H1 (cell line): ENCODE measurements at regions not wholly inside any gene's neighbourhood (a gene's known extent, or its start where the extent isn't known, plus 50 kb on each side); places are given as distances from the start of the nearest gene placed in this dataset.

Experiments
- CTCF ChIA-PET: fragments of 300-600 bp; sonication (Branson Sonifier 250); formaldehyde crosslinking; loops from one replicate; lab custom pipeline; 2021; ENCODE audit not compliant: partially characterized antibody; lab: Charles Lee
- POLR2A ChIA-PET: fragments of 300-600 bp; sonication (Branson Sonifier 250); formaldehyde crosslinking; loops from one replicate; lab custom pipeline; 2021; ENCODE audit warnings: inconsistent platforms; ENCODE audit not compliant: partially characterized antibody; lab: Charles Lee
- DNase-seq, 2 experiments: peaks; one replicate each; pipeline versions ENCODE4 v3.0.0 to v3.0.0-alpha.2; 2010 to 2022; ENCODE audit warnings: low spot score in 2 of 2, low read depth in 1 of 2, mixed read lengths in 1 of 2
- FAIRE-seq: peaks from 2 replicates; lab custom pipeline; 2011; peaks lifted over from hg19 to GRCh38; lab: Jason Lieb, UNC
- H2AFZ ChIP-seq: 2 replicates; pipeline ENCODE4 v1.8.1; 2012; ENCODE audit warnings: low read length, inconsistent platforms
- H2AK5ac ChIP-seq: 2 replicates; pipeline ENCODE4 v1.6.1; 2013; ENCODE audit warnings: low read depth, low read length
- H2BK120ac ChIP-seq: replicated peaks from 2 replicates; pipeline ENCODE3; 2013; ENCODE audit warnings: low read depth, low read length, inconsistent platforms
- H2BK12ac ChIP-seq: 2 replicates; pipeline ENCODE4 v1.6.1; 2013; ENCODE audit warnings: low read depth, low read length
- H2BK15ac ChIP-seq: 2 replicates; pipeline ENCODE4 v1.6.1; 2013; ENCODE audit warnings: low read length
- H2BK20ac ChIP-seq: 2 replicates; pipeline ENCODE4 v1.6.1; 2013; ENCODE audit warnings: low read length
- H2BK5ac ChIP-seq: 2 replicates; pipeline ENCODE4 v1.6.1; 2013; ENCODE audit warnings: low read depth, low read length
- H3K14ac ChIP-seq: 2 replicates; pipeline ENCODE4 v1.6.1; 2013; ENCODE audit warnings: inconsistent platforms; ENCODE audit not compliant: insufficient read length
- H3K18ac ChIP-seq: 2 replicates; pipeline ENCODE4 v1.6.1; 2013; ENCODE audit warnings: low read length; ENCODE audit errors: extremely low read depth
- H3K23ac ChIP-seq: 2 replicates; pipeline ENCODE4 v1.6.1; 2013; ENCODE audit warnings: inconsistent platforms; ENCODE audit not compliant: insufficient read length
- H3K23me2 ChIP-seq: 2 replicates; pipeline ENCODE4 v1.6.1; 2013; ENCODE audit warnings: low read depth, low read length
- H3K27ac ChIP-seq: 2 replicates; pipeline ENCODE4 v1.6.1; 2011; ENCODE audit warnings: low read depth, low read length, inconsistent platforms
- H3K27me3 ChIP-seq, 4 experiments: replicated peaks in 1 of 4; 1 replicate in 1 of 4; 2 replicates in 3 of 4; pipeline versions ENCODE4 v1.6.1 to v1.8.1; 2011 to 2013; ENCODE audit warnings: low read length in 3 of 4, mild to moderate bottlenecking in 3 of 4, inconsistent platforms in 2 of 4, mixed read lengths in 2 of 4, moderate library complexity in 1 of 4; ENCODE audit not compliant: control insufficient read depth in 3 of 4, insufficient read depth in 3 of 4; ENCODE audit errors: extremely low read depth in 1 of 4
- H3K36me3 ChIP-seq, 4 experiments: 2 replicates each; pipeline versions ENCODE4 v1.6.1 to v1.8.1; 2011 to 2013; ENCODE audit warnings: mild to moderate bottlenecking in 4 of 4, low read length in 3 of 4, moderate library complexity in 2 of 4, control low read depth in 1 of 4, inconsistent platforms in 1 of 4; ENCODE audit not compliant: insufficient read depth in 4 of 4, control insufficient read depth in 2 of 4
- H3K4ac ChIP-seq: replicated peaks from 2 replicates; pipeline ENCODE3; 2013; ENCODE audit warnings: low read length, low read depth, mixed read lengths, inconsistent platforms; ENCODE audit not compliant: insufficient read length
- H3K4me1 ChIP-seq, 4 experiments: replicated peaks in 1 of 4; 1 replicate in 1 of 4; 2 replicates in 3 of 4; pipeline versions ENCODE4 v1.6.1 to v1.8.1; 2011 to 2013; ENCODE audit warnings: low read length in 3 of 4, inconsistent platforms in 2 of 4, mixed read lengths in 1 of 4; ENCODE audit not compliant: insufficient read depth in 4 of 4, control insufficient read depth in 3 of 4
- H3K4me2 ChIP-seq, 2 experiments: 2 replicates each; pipeline versions ENCODE4 v1.6.1 to v1.8.1; 2011 to 2013; ENCODE audit warnings: low read depth in 2 of 2, low read length in 2 of 2, control low read depth in 1 of 2, inconsistent platforms in 1 of 2, mild to moderate bottlenecking in 1 of 2; ENCODE audit not compliant: insufficient read depth in 1 of 2
- H3K4me3 ChIP-seq, 4 experiments: fragments of 200-600, 300-600 bp in 1 of 4; sonication (generic), shearing (Covaris generic), sonication (Bioruptor Twin) in 1 of 4; 2 replicates each; pipeline versions ENCODE4 v1.5.1 to v1.8.1; 2011 to 2016; ENCODE audit warnings: low read length in 4 of 4, low read depth in 3 of 4, control low read depth in 2 of 4, inconsistent platforms in 2 of 4, mild to moderate bottlenecking in 2 of 4, mixed read lengths in 1 of 4, moderate library complexity in 1 of 4; ENCODE audit not compliant: insufficient read depth in 2 of 4; ENCODE audit errors: extremely low read depth in 1 of 4
- H3K56ac ChIP-seq: replicated peaks from 2 replicates; pipeline ENCODE3; 2013; ENCODE audit warnings: low read depth, mild to moderate bottlenecking, mixed read lengths, low read length, inconsistent platforms; ENCODE audit not compliant: insufficient read length
- H3K79me1 ChIP-seq: 2 replicates; pipeline ENCODE4 v1.6.1; 2013; ENCODE audit warnings: low read depth, low read length, control low read depth
- H3K79me2 ChIP-seq, 2 experiments: 2 replicates each; pipeline versions ENCODE4 v1.6.1 to v1.8.1; 2012 to 2013; ENCODE audit warnings: low read length in 2 of 2, mild to moderate bottlenecking in 2 of 2, inconsistent platforms in 1 of 2; ENCODE audit not compliant: insufficient read depth in 2 of 2, control insufficient read depth in 1 of 2
- H3K9ac ChIP-seq, 4 experiments: replicated peaks in 1 of 4; 1 replicate in 1 of 4; 2 replicates in 3 of 4; pipeline versions ENCODE4 v1.6.1 to v1.8.1; 2011 to 2013; ENCODE audit warnings: low read depth in 3 of 4, low read length in 3 of 4, control low read depth in 2 of 4, mild to moderate bottlenecking in 2 of 4, moderate library complexity in 2 of 4, inconsistent platforms in 1 of 4; ENCODE audit errors: extremely low read depth in 1 of 4
- H3K9me3 ChIP-seq, 2 experiments: 2 replicates each; pipeline versions ENCODE4 v1.6.1 to v1.8.1; 2012 to 2013; ENCODE audit warnings: mild to moderate bottlenecking in 2 of 2, moderate library complexity in 2 of 2, control low read depth in 1 of 2, inconsistent platforms in 1 of 2, low read depth in 1 of 2, low read length in 1 of 2, mixed read lengths in 1 of 2; ENCODE audit not compliant: insufficient read depth in 2 of 2
- H4K20me1 ChIP-seq, 2 experiments: replicated peaks in 1 of 2; 2 replicates each; pipeline versions ENCODE3 to v1.8.1; 2011 to 2013; ENCODE audit warnings: inconsistent platforms in 2 of 2, low read length in 2 of 2, mild to moderate bottlenecking in 1 of 2; ENCODE audit not compliant: insufficient read depth in 2 of 2, control insufficient read depth in 1 of 2
- H4K5ac ChIP-seq: 2 replicates; pipeline ENCODE4 v1.6.1; 2013; ENCODE audit warnings: low read length, low read depth, mixed read lengths, inconsistent platforms; ENCODE audit not compliant: insufficient read length
- H4K8ac ChIP-seq: 2 replicates; pipeline ENCODE4 v1.8.0; 2013; ENCODE audit warnings: mild to moderate bottlenecking, moderate library complexity, low read length, inconsistent platforms; ENCODE audit not compliant: insufficient read depth; ENCODE audit errors: extremely low read depth
- H4K91ac ChIP-seq: replicated peaks from 2 replicates; pipeline ENCODE3; 2013; ENCODE audit warnings: low read length, mixed read lengths, inconsistent platforms; ENCODE audit not compliant: insufficient read length
- BRCA1 ChIP-seq: IDR thresholded peaks from 2 replicates; pipeline ENCODE4 v1.6.1; 2012; ENCODE audit warnings: low read depth, low read length, improper control_type of control experiment
- EGR1 ChIP-seq: IDR thresholded peaks from 2 replicates; pipeline ENCODE4 v1.6.1; 2011; ENCODE audit warnings: low read depth, low read length, borderline replicate concordance
- EP300 ChIP-seq, 2 experiments: IDR thresholded peaks; 1 replicate in 1 of 2; 2 replicates in 1 of 2; pipeline ENCODE4 v1.6.1; 2011 to 2012; ENCODE audit warnings: low read depth in 2 of 2, low read length in 2 of 2, mild to moderate bottlenecking in 2 of 2, borderline replicate concordance in 1 of 2, inconsistent platforms in 1 of 2, moderate library complexity in 1 of 2
- FOSL1 ChIP-seq: IDR thresholded peaks from 2 replicates; pipeline ENCODE4 v1.6.1; 2011; ENCODE audit warnings: mild to moderate bottlenecking, low read depth, low read length, moderate library complexity; ENCODE audit not compliant: insufficient read depth
- HDAC6 ChIP-seq: IDR thresholded peaks from one replicate; pipeline ENCODE4 v1.7.1; 2012; ENCODE audit warnings: low read depth, mild to moderate bottlenecking, inconsistent platforms, low read length, moderate library complexity
- NRF1 ChIP-seq: IDR thresholded peaks from 2 replicates; pipeline ENCODE4 v1.6.1; 2011; ENCODE audit warnings: mild to moderate bottlenecking, low read depth, low read length, improper control_type of control experiment
- PHF8 ChIP-seq: fragments of 200-600 bp; sonication (generic); conservative IDR thresholded peaks from 2 replicates; pipeline ENCODE4 v1.7.1; 2012; ENCODE audit warnings: low read depth, mild to moderate bottlenecking, inconsistent platforms, low read length, moderate library complexity
- SIX5 ChIP-seq: IDR thresholded peaks from 2 replicates; pipeline ENCODE4 v1.6.1; 2011; ENCODE audit warnings: mild to moderate bottlenecking, low read depth, low read length
- TCF12 ChIP-seq: IDR thresholded peaks from 2 replicates; pipeline ENCODE4 v1.6.1; 2011; ENCODE audit warnings: low read depth, mild to moderate bottlenecking, low read length
- YY1 ChIP-seq: IDR thresholded peaks from 2 replicates; pipeline ENCODE4 v1.6.1; 2011; ENCODE audit warnings: low read depth, mild to moderate bottlenecking, low read length
- WGBS, 2 experiments: shearing (Covaris generic) in 1 of 2; methylation state at CpG; one replicate each; pipeline versions ENCODE4 v1.1.6 to v1.1.7; 2013 to 2015; ENCODE audit warnings: low lambda C conversion rate in 2 of 2, mixed read lengths in 2 of 2, inconsistent platforms in 1 of 2, low coverage in 1 of 2, missing lambda C conversion rate in 1 of 2; ENCODE audit not compliant: insufficient replicate concordance in 2 of 2, insufficient coverage in 1 of 2, insufficient read length in 1 of 2; ENCODE audit errors: extremely low coverage in 1 of 2, missing lambda C conversion rate in 1 of 2; 5-methylcytosine and 5-hydroxymethylcytosine counted together
- TF ChIP-seq, protein P1 (sequence below): IDR thresholded peaks from 2 replicates; pipeline ENCODE4 v1.6.1; 2012; ENCODE audit warnings: inconsistent platforms

DNA sequence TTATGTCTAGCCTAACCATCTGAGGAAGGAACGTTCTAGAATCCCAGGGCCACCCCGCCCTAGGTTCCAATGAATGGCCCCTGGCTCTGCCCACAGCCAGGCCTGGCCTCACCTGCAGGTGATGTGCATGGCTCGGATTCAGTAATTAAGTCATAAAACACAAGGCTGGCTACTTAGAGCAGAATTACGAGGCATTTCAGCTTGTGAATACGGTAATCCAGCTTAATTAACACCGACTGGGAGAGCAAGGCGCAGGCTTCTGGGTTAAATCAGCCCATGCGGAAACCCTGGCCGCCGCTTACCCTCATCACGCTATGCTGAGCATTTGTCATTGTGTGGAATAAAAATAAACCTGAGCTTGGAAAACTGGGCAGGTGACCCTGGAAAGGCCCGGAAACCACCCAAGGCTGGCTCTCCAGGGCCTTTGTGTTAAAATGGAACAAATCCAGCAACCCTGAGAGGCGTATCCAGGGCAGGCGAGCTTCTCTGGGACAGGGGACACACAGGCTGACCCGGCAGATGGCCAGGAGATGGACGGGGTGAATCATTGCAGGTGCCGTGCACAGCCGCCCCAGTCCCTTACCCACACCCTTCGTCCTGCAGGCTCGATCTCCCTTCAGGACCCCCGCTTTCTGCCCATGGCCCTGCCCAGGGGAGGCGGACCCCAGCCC lies 220.2 kb downstream of the CTTN start:
- H3K79me1 ChIP-seq: peaks cover 3% of the 10 kb centered on the region; the same call in 1 of the 2 replicates
- H3K4ac ChIP-seq: no peak overlapping the region
- H2BK15ac ChIP-seq: peak overlapping the region; percentile 10; the same call in 1 of the 2 replicates
- H3K27ac ChIP-seq: no peak overlapping the region
- FAIRE-seq (no peak), DNase-seq (no peak)
- CTCF ChIA-PET: interaction anchor here (0.5 kb wide), 1 partner anchor 687 kb away, joined by 3 read pairs; no protein-coding TSS in a partner anchor
- 0 out of 2 replicates have a peak, but pooled peaks cover 5% of the 10 kb centered on the region for H3K23me2 ChIP-seq
- WGBS, 2 experiments: 88% methylated on average over 22 of the region's 22 CpGs; no CpG with 5 or more reads in 1 of the 2 experiments
- no peak overlapping the region for H3K18ac ChIP-seq
- peak overlapping the region; percentile 80 for H4K91ac ChIP-seq
- no peak overlapping the region for H3K56ac ChIP-seq
- POLR2A ChIA-PET: interaction anchor here (1.0 kb wide), 1 partner anchor 25 kb away, joined by 3 read pairs; no protein-coding TSS in a partner anchor
- H3K27me3 ChIP-seq: no peaks in the 10 kb centered on the region
- H3K23ac ChIP-seq: no peak overlapping the region
- 0 out of 4 replicates have a peak, but pooled peaks cover 0 to 5% of the 10 kb centered on the region in 2 experiments for H3K9me3 ChIP-seq
- no peak overlapping the region for H3K4me3 ChIP-seq
- H2BK120ac ChIP-seq: no peak overlapping the region
- peaks cover 0 to 4% (median under 1%) of the 10 kb centered on the region in 4 experiments; a peak in 4 of 7 replicates for H3K4me1 ChIP-seq
- no peak overlapping the region for H2BK5ac ChIP-seq
- H4K20me1 ChIP-seq: peaks cover 2 to 6% of the 10 kb centered on the region in 2 experiments
- H3K14ac ChIP-seq: no peak overlapping the region
- no peak overlapping the region; the same call in none of the 2 replicates for H4K8ac ChIP-seq
- no peaks in the 10 kb centered on the region; a peak in 1 of 8 replicates for H3K36me3 ChIP-seq
- H3K9ac ChIP-seq: no peak overlapping the region
- peaks cover 2 to 3% of the 10 kb centered on the region in 2 experiments; a peak in 2 of 4 replicates for H3K79me2 ChIP-seq
- no peak overlapping the region for H2BK12ac ChIP-seq
- no peak overlapping the region for H2AFZ ChIP-seq
- no peak overlapping the region for H2AK5ac ChIP-seq
- H3K4me2 ChIP-seq: no peak overlapping the region
- no peak overlapping the region for H4K5ac ChIP-seq
- H2BK20ac ChIP-seq: no peak overlapping the region
- TF ChIP-seq HDAC6 (no peak), FOSL1 (no peak), EGR1 (no peak), TCF12 (no peak), EP300 (IDR thresholded peaks at IDR 0.05; ENCODE audit: borderline replicate concordance in 1 of 2, low read depth in 2 of 2, low read length in 2 of 2) (no peak), YY1 (no peak), PHF8 (no peak), NRF1 (no peak), BRCA1 (no peak), SIX5 (no peak)
- TF ChIP-seq, protein P1, sequence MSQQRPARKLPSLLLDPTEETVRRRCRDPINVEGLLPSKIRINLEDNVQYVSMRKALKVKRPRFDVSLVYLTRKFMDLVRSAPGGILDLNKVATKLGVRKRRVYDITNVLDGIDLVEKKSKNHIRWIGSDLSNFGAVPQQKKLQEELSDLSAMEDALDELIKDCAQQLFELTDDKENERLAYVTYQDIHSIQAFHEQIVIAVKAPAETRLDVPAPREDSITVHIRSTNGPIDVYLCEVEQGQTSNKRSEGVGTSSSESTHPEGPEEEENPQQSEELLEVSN: no peak
